NT2/D1 (cell line): ENCODE measurements at regions not wholly inside any gene's neighbourhood (a gene's known extent, or its start where the extent isn't known, plus 50 kb on each side); places are given as distances from the start of the nearest gene placed in this dataset.

Source experiments
- SUZ12 ChIP-seq: IDR thresholded peaks from 2 replicates; pipeline ENCODE4 v1.6.1; 2011; ENCODE audit not compliant: insufficient read length, insufficient read depth; ENCODE audit errors: extremely low read depth
- YY1 ChIP-seq: IDR thresholded peaks from 2 replicates; pipeline ENCODE4 v1.6.1; 2011; ENCODE audit not compliant: insufficient read length, insufficient read depth
- ZNF274 ChIP-seq: IDR thresholded peaks from 2 replicates; pipeline ENCODE4 v1.6.1; 2011; ENCODE audit warnings: mild to moderate bottlenecking, low read depth, low read length

DNA sequence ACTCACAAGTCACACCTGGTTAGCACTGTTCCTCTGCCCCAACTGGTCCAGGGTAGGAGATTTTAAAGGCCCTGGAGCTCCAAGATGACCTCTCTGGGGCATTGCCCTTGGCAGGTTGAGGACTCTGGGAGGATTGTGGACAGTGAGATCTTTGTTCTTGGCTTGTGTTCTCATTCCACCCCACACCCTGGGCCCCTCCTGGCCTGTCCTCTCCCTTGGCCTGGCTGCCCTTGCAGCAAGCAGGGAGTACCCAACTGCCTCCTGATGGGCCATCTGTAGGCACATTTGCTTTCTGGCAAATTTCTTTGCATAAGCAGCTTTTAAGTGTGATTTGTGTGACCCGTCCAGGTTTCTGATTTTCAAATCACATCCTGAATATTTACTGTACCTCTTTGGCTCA lies 239.6 kb downstream of the UTP18 start:
- TF ChIP-seq ZNF274 (no peak), SUZ12 (no peak), YY1 (no peak)
